ENCODE measurements at regions not wholly inside any gene's neighbourhood (a gene's known extent, or its start where the extent isn't known, plus 50 kb on each side); places are given as distances from the start of the nearest gene placed in this dataset.

GRCh38 chr1:230519246-230519645 lies 93.1 kb upstream of the PGBD5 start:
- TF ChIP-seq GATA2 (IDR thresholded peaks at IDR 0.05; ENCODE audit: low read depth, low read length) (no peak), GATA3 (IDR thresholded peaks at IDR 0.05; ENCODE audit: low read depth, low read length) (no peak)

Data from SH-SY5Y (cell line).